A673 (cell line): ENCODE measurements at regions not wholly inside any gene's neighbourhood (a gene's known extent, or its start where the extent isn't known, plus 50 kb on each side); places are given as distances from the start of the nearest gene placed in this dataset.

Experiments used
- BruUV-seq: library from RNA; stranded (reverse); fragments of 400-500 nt; replicated peaks from 2 replicates; lab custom pipeline; 2021; lab: Mats Ljungman, UMichigan
- CTCF ChIA-PET: fragments of 300-600 bp; sonication (Branson Sonifier 250); formaldehyde crosslinking; loops from one replicate; lab custom pipeline; 2022; ENCODE audit warnings: antibody characterized with exemption; lab: Charles Lee
- POLR2A ChIA-PET: fragments of 300-600 bp; sonication (Branson Sonifier 250); formaldehyde crosslinking; loops from one replicate; lab custom pipeline; 2022; ENCODE audit warnings: antibody characterized with exemption; ENCODE audit not compliant: low non-redundant PET; lab: Charles Lee
- DNase-seq: peaks from one replicate; pipeline ENCODE4 v3.0.0-alpha.2; 2015; ENCODE audit warnings: low spot score
- H3K27ac ChIP-seq: fragments of 200-600 bp; sonication (generic); 2 replicates; pipeline ENCODE4 v1.5.1; 2016; ENCODE audit warnings: mixed run types, low read depth, mild to moderate bottlenecking, mixed read lengths, antibody characterized with exemption, low read length; ENCODE audit not compliant: poor library complexity, severe bottlenecking
- H3K27me3 ChIP-seq: fragments of 200-600 bp; sonication (generic); replicated peaks from 2 replicates; pipeline ENCODE4 v1.6.1; 2017; ENCODE audit warnings: mixed run types, low read depth, mild to moderate bottlenecking, mixed read lengths, antibody characterized with exemption, low read length; ENCODE audit not compliant: insufficient read depth, poor library complexity
- H3K36me3 ChIP-seq: fragments of 200-600 bp; sonication (generic); 2 replicates; pipeline ENCODE4 v1.6.1; 2016; ENCODE audit warnings: mixed run types, mild to moderate bottlenecking, mixed read lengths, antibody characterized with exemption, low read length; ENCODE audit not compliant: insufficient read depth, poor library complexity, severe bottlenecking
- H3K4me1 ChIP-seq: fragments of 200-600 bp; sonication (generic); 2 replicates; pipeline ENCODE4 v1.6.1; 2017; ENCODE audit warnings: mixed run types, mild to moderate bottlenecking, mixed read lengths, antibody characterized with exemption, low read length; ENCODE audit not compliant: insufficient read depth, poor library complexity, severe bottlenecking
- H3K4me3 ChIP-seq: fragments of 200-600 bp; sonication (generic); 2 replicates; pipeline ENCODE4 v1.5.1; 2016; ENCODE audit warnings: low read depth, mixed run types, mild to moderate bottlenecking, mixed read lengths, low read length; ENCODE audit not compliant: poor library complexity, severe bottlenecking
- H3K9me3 ChIP-seq: fragments of 200-600 bp; sonication (generic); 2 replicates; pipeline ENCODE4 v1.6.1; 2016; ENCODE audit warnings: mixed run types, low read depth, mild to moderate bottlenecking, mixed read lengths, antibody characterized with exemption, low read length; ENCODE audit not compliant: poor library complexity, severe bottlenecking
- EZH2 ChIP-seq: fragments of 200-600 bp; sonication (generic); IDR thresholded peaks from 2 replicates; pipeline ENCODE4 v1.6.1; 2017; ENCODE audit warnings: borderline replicate concordance, low read depth, mild to moderate bottlenecking, mixed read lengths, antibody characterized with exemption, low read length; ENCODE audit not compliant: poor library complexity, severe bottlenecking
- intact Hi-C: fragments of 100-400 bp; cut with micrococcal nuclease; formaldehyde crosslinking; loops from one replicate; pipeline ENCODE4 v1.10.0; 2022; ENCODE audit not compliant: unreplicated experiment
- TF ChIP-seq, protein P1 (sequence below): fragments of 300-800, 200-600 bp; sonication (generic); conservative IDR thresholded peaks from 2 replicates; pipeline ENCODE4 v1.5.1; 2017; ENCODE audit warnings: low read depth, mild to moderate bottlenecking, antibody characterized with exemption, low read length, moderate library complexity, mixed read lengths

DNA sequence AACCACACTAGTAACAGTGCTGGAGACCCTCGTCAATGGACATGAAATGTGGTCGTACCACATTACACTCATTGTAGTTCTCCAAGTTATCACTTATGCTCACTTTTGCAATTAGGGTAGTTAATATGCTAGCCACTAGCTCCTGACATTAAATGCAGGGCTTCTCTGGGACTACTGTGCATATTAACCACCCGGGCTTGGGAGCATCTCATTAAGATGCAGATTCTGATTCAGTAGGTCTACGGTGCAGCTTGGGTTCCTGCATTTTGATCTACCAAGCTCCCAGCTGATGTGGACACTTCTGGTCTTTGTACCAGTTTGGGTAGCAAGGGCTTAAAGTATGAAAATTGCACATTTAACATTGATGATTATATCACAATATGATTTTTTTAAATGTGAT lies 98.0 kb downstream of the ZFP64 start:
- no peaks in the 10 kb centered on the region for H3K9me3 ChIP-seq
- TF ChIP-seq EZH2 = no peak
- TF ChIP-seq, protein P1, sequence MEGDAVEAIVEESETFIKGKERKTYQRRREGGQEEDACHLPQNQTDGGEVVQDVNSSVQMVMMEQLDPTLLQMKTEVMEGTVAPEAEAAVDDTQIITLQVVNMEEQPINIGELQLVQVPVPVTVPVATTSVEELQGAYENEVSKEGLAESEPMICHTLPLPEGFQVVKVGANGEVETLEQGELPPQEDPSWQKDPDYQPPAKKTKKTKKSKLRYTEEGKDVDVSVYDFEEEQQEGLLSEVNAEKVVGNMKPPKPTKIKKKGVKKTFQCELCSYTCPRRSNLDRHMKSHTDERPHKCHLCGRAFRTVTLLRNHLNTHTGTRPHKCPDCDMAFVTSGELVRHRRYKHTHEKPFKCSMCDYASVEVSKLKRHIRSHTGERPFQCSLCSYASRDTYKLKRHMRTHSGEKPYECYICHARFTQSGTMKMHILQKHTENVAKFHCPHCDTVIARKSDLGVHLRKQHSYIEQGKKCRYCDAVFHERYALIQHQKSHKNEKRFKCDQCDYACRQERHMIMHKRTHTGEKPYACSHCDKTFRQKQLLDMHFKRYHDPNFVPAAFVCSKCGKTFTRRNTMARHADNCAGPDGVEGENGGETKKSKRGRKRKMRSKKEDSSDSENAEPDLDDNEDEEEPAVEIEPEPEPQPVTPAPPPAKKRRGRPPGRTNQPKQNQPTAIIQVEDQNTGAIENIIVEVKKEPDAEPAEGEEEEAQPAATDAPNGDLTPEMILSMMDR = no peak
- DNase-seq = no peak
- H3K27me3 ChIP-seq = no peaks in the 10 kb centered on the region
- no peak overlapping the region for H3K4me3 ChIP-seq
- intact Hi-C loops = no loop called here
- peaks cover 47% of the 10 kb centered on the region for H3K36me3 ChIP-seq
- ChIA-PET CTCF (no interaction called here), POLR2A (no interaction called here)
- H3K27ac ChIP-seq = no peak overlapping the region
- no peaks in the 10 kb centered on the region for H3K4me1 ChIP-seq
- BruUV-seq = no TSS peak

DNA sequence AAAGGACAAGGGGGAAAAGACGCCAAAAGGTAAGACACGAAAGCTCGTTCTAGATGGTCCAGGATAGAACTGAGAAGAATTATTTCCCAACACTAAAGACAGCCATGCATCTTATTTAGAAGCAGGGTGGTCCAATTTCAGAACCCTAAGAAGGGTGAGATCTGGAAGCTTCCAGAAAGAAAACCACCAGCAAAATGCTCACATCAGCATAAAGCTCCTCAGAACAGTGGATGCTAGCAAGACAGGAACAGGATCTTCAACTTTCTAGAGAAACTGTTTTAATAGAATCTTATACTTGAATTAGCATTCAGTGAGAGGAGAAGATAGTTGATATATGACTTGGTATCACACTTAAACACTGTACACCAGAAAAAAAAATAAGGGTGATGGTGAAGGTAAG lies 101.5 kb downstream of the ZFP64 start:
- ChIA-PET CTCF (no interaction called here), POLR2A (interaction anchor here (0.7 kb wide), 1 partner anchor 495 kb away, joined by 6 read pairs; no protein-coding TSS in a partner anchor)
- intact Hi-C loops = no loop called here
- DNase-seq = no peak
- H3K4me3 ChIP-seq = no peak overlapping the region
- TF ChIP-seq EZH2 = no peak
- TF ChIP-seq, protein P1 = no peak
- no peaks in the 10 kb centered on the region for H3K4me1 ChIP-seq
- peaks cover 20% of the 10 kb centered on the region for H3K9me3 ChIP-seq
- BruUV-seq = no TSS peak
- no peak overlapping the region for H3K27ac ChIP-seq
- no peaks in the 10 kb centered on the region for H3K27me3 ChIP-seq
- peaks cover 49% of the 10 kb centered on the region for H3K36me3 ChIP-seq

DNA sequence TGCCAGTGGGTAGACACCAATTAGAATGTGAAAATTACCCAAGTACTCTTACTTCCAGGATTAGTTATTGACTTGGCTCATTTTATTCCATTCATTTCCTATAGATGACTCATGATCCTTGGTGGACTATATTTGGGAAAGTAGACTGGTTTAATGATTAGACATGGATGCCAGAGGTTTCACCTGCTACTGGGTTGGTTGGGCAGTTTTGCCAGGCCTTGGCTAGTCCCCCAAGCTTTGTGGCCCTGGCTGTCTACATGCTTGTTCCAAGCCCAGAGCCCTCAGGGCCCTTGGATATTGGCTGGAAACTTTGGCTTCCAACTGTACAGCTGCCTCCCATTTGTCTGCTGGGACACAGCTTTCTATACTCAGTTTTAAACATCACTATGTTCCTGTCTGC lies 104.1 kb downstream of the ZFP64 start:
- peaks cover 20% of the 10 kb centered on the region for H3K9me3 ChIP-seq
- H3K4me1 ChIP-seq = peaks cover 14% of the 10 kb centered on the region
- no peak overlapping the region for H3K27ac ChIP-seq
- H3K27me3 ChIP-seq = no peaks in the 10 kb centered on the region
- BruUV-seq = no TSS peak
- no peak for TF ChIP-seq EZH2
- TF ChIP-seq, protein P1 = no peak
- CTCF ChIA-PET = no interaction called here
- no peak for DNase-seq
- H3K36me3 ChIP-seq = peaks cover 48% of the 10 kb centered on the region
- POLR2A ChIA-PET = no interaction called here
- no peak overlapping the region for H3K4me3 ChIP-seq
- intact Hi-C loops = no loop called here
